ENCODE measurements at regions not wholly inside any gene's neighbourhood (a gene's known extent, or its start where the extent isn't known, plus 50 kb on each side); places are given as distances from the start of the nearest gene placed in this dataset.

GRCh38 chr3:182212479-182213076 lies 500.9 kb downstream of the SOX2 start:
- Histone ChIP-seq H3K9me3 (ENCODE audit: control insufficient read depth in 4 of 4, low read length in 3 of 4) (no peaks in the 10 kb centered on the region), H3K36me3 (ENCODE audit: control insufficient read depth in 4 of 4, insufficient read depth in 3 of 4, low read depth in 1 of 4, low read length in 3 of 4) (no peaks in the 10 kb centered on the region), H3K9ac (ENCODE audit: low read depth in 1 of 2, low read length in 2 of 2) (no peak overlapping the region), H3K27ac (ENCODE audit: low read depth in 1 of 2, low read length in 2 of 2) (no peak overlapping the region), H3K4me1 (ENCODE audit: control insufficient read depth in 4 of 4, insufficient read depth in 4 of 4, low read length in 3 of 4) (no peaks in the 10 kb centered on the region), H3K27me3 (ENCODE audit: control insufficient read depth in 4 of 4, insufficient read depth in 4 of 4, low read length in 3 of 4) (peaks cover 0 to 6% (median 0%) of the 10 kb centered on the region in 4 donors), H3K4me3 (ENCODE audit: low read depth in 1 of 3, low read length in 3 of 3) (no peak overlapping the region)
- 26% methylated on average over 4 of the region's 4 CpGs for WGBS
- TF ChIP-seq REST (IDR thresholded peaks at IDR 0.05) = no peak
- TF ChIP-seq JUND (IDR thresholded peaks at IDR 0.05) = peak; percentile 18 to 61
- TF ChIP-seq ATF3 (IDR thresholded peaks at IDR 0.05) = no peak
- TF ChIP-seq TAF1 (conservative IDR thresholded peaks at IDR 0.05) = no peak
- no peak for TF ChIP-seq HNF4A (conservative IDR thresholded peaks at IDR 0.05)
- no peak for DNase-seq (ENCODE audit: low spot score)

- H3K36me3 ChIP-seq (ENCODE audit: control insufficient read depth in 4 of 4, insufficient read depth in 3 of 4, low read depth in 1 of 4, low read length in 3 of 4) = no peaks in the 10 kb centered on the region
- H3K27ac ChIP-seq (ENCODE audit: low read depth in 1 of 2, low read length in 2 of 2) = no peak overlapping the region
- peaks cover 0 to 2% (median under 1%) of the 10 kb centered on the region in 4 donors for H3K9me3 ChIP-seq (ENCODE audit: control insufficient read depth in 4 of 4, low read length in 3 of 4)
- no peak overlapping the region for H3K9ac ChIP-seq (ENCODE audit: low read depth in 1 of 2, low read length in 2 of 2)
- TF ChIP-seq ZBTB33 (IDR thresholded peaks at IDR 0.05) (no peak), MAX (IDR thresholded peaks at IDR 0.05) (no peak), SP1 (IDR thresholded peaks at IDR 0.05) (no peak), FOXA1 (IDR thresholded peaks at IDR 0.05) (no peak), FOXA2 (IDR thresholded peaks at IDR 0.05) (no peak), HNF4G (IDR thresholded peaks at IDR 0.05) (no peak), EGR1 (IDR thresholded peaks at IDR 0.05; ENCODE audit: low read depth in 2 of 2) (no peak), RXRA (IDR thresholded peaks at IDR 0.05) (no peak), YY1 (IDR thresholded peaks at IDR 0.05) (no peak), HNF4A (conservative IDR thresholded peaks at IDR 0.05) (no peak), CTCF (IDR thresholded peaks at IDR 0.05; ENCODE audit: low read depth, low read length, missing input control) (no peak), REST (IDR thresholded peaks at IDR 0.05) (no peak), TAF1 (conservative IDR thresholded peaks at IDR 0.05) (no peak), RAD21 (IDR thresholded peaks at IDR 0.05) (no peak), NR2F2 (IDR thresholded peaks at IDR 0.05) (no peak)
- peaks cover 0 to 6% (median 0%) of the 10 kb centered on the region in 4 donors for H3K27me3 ChIP-seq (ENCODE audit: control insufficient read depth in 4 of 4, insufficient read depth in 4 of 4, low read length in 3 of 4)
- 88% methylated on average over 4 of the region's 4 CpGs for WGBS
- DNase-seq (ENCODE audit: low spot score) = no peak
- H3K4me3 ChIP-seq (ENCODE audit: low read depth in 1 of 3, low read length in 3 of 3) = no peak overlapping the region
- H3K4me1 ChIP-seq (ENCODE audit: control insufficient read depth in 4 of 4, insufficient read depth in 4 of 4, low read length in 3 of 4) = no peaks in the 10 kb centered on the region
Measured at GRCh38 chr3:182214416-182214815, 502.7 kb downstream of the SOX2 start.
